IPS-11a (cell line): ENCODE measurements at regions not wholly inside any gene's neighbourhood (a gene's known extent, or its start where the extent isn't known, plus 50 kb on each side); places are given as distances from the start of the nearest gene placed in this dataset.
"Not testable (repeated sequence)": the region's sequence is repeated elsewhere in the genome, so short reads cannot be mapped to it uniquely, and the experiment has no call there.

Experiments
- H3K4me3 ChIP-seq: one replicate; pipeline ENCODE4 v1.5.1; 2013; ENCODE audit warnings: low read depth, low read length, control low read depth

- not testable (repeated sequence) for H3K4me3 ChIP-seq
These were observed 5507.7 kb upstream of the TPTE start for GRCh38 chr21:5013455-5014304.

- H3K4me3 ChIP-seq = not testable (repeated sequence)
These were observed 5506.2 kb upstream of the TPTE start for GRCh38 chr21:5015187-5015586.

- H3K4me3 ChIP-seq = not testable (repeated sequence)
These were observed 5502.3 kb upstream of the TPTE start for GRCh38 chr21:5019120-5019519.

- H3K4me3 ChIP-seq = not testable (repeated sequence)
These were observed 5499.6 kb upstream of the TPTE start for GRCh38 chr21:5021815-5022214.

GRCh38 chr21:5022254-5022653 lies 5499.1 kb upstream of the TPTE start:
- not testable (repeated sequence) for H3K4me3 ChIP-seq

GRCh38 chr21:5022748-5023147 lies 5498.6 kb upstream of the TPTE start:
- not testable (repeated sequence) for H3K4me3 ChIP-seq

- not testable (repeated sequence) for H3K4me3 ChIP-seq
These were observed 5486.2 kb upstream of the TPTE start for GRCh38 chr21:5035147-5035546.

- H3K4me3 ChIP-seq = not testable (repeated sequence)
These were observed 5485.8 kb upstream of the TPTE start for GRCh38 chr21:5035587-5035986.

GRCh38 chr21:5037606-5038331 lies 5483.6 kb upstream of the TPTE start:
- H3K4me3 ChIP-seq = not testable (repeated sequence)

- H3K4me3 ChIP-seq = not testable (repeated sequence)
These were observed 5481.5 kb upstream of the TPTE start for GRCh38 chr21:5039926-5040325.

- H3K4me3 ChIP-seq = not testable (repeated sequence)
These were observed 5478.8 kb upstream of the TPTE start for GRCh38 chr21:5042583-5042982.

- not testable (repeated sequence) for H3K4me3 ChIP-seq
These were observed 5476.6 kb upstream of the TPTE start for GRCh38 chr21:5044812-5045211.

- not testable (repeated sequence) for H3K4me3 ChIP-seq
These were observed 5469.9 kb upstream of the TPTE start for GRCh38 chr21:5051303-5052018.

GRCh38 chr21:5055027-5055754 lies 5466.2 kb upstream of the TPTE start:
- H3K4me3 ChIP-seq = not testable (repeated sequence)

- H3K4me3 ChIP-seq = not testable (repeated sequence)
These were observed 5465.1 kb upstream of the TPTE start for GRCh38 chr21:5055996-5056962.

- H3K4me3 ChIP-seq = not testable (repeated sequence)
These were observed 5464.3 kb upstream of the TPTE start for GRCh38 chr21:5057077-5057476.

GRCh38 chr21:5060364-5061083 lies 5460.9 kb upstream of the TPTE start:
- H3K4me3 ChIP-seq = not testable (repeated sequence)

- H3K4me3 ChIP-seq = not testable (repeated sequence)
These were observed 5456.7 kb upstream of the TPTE start for GRCh38 chr21:5064581-5065142.
